ENCODE measurements at regions not wholly inside any gene's neighbourhood (a gene's known extent, or its start where the extent isn't known, plus 50 kb on each side); places are given as distances from the start of the nearest gene placed in this dataset.

DNA sequence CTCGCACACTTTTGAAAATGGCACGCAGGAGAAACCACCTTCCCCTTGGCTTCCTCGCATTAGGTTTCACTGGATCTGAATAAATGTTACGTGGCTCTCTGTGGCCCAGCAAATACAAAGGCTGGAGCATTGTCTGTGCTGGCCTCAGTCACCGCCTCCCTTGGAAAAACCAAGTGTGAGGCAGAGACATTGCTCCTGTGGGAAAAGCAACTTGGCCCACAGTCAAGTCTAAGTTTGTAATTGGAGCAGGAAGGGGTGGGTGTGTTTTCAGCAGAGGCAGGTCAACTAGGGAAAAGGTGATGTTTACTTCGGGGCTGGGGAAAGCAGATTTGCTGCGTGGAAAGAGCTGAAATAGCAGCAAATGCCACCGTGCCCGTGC is 101.6 kb downstream of the IRS2 start:
- no peaks in the 10 kb centered on the region for H3K36me3 Mint-ChIP-seq (ENCODE audit: low read depth)
- H3K9me3 Mint-ChIP-seq (ENCODE audit: low read depth): no peaks in the 10 kb centered on the region
- no peaks in the 10 kb centered on the region for H3K4me1 Mint-ChIP-seq
- intact Hi-C loops (cut with DNase I, micrococcal nuclease): no loop called here
- ATAC-seq: no peak
- H3K4me3 Mint-ChIP-seq: no peak overlapping the region
- ChIA-PET CTCF (interaction anchor here (0.6 kb wide), 1 partner anchor 207 kb away, joined by 3 read pairs; no protein-coding TSS in a partner anchor), POLR2A (no interaction called here)
- H3K27me3 Mint-ChIP-seq: peaks cover 10% of the 10 kb centered on the region
- no peak overlapping the region for H3K27ac Mint-ChIP-seq
- no peak for DNase-seq

DNA sequence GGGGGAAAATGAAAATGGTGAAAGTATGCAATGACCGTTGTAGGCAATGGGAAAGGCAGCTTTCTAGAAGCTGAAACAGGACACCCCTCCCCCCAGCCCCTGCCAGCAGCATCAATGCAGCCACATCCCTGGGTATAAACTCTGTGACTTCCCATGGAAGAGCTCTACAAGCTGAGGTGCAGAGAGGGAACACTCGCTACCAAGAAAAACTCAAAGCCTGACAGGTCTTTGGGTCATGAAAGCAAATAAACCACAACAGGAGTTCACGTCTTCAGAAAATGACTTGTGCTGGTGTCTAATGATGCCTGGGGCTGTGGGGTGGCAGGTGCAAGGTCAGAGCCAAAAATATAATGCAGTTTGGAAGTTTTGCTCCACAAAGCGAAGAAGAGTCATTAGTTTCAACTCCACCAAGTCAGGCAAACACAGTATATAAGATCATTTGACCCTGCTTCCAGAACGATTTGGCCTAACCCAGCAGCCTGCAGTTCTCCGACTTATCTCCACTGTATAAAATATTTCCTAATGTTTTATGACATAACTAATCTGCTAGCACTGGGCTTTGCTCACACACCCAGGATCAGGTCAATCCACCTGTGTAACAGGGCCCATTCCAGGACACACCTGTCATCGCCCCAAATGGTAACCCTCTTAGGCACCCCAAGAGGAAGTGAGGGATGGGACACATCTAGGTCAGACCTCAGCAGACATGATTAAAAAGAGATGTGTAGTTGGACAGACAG is 102.1 kb downstream of the IRS2 start:
- no peaks in the 10 kb centered on the region for H3K4me1 Mint-ChIP-seq
- DNase-seq: no peak
- peaks cover 10% of the 10 kb centered on the region for H3K27me3 Mint-ChIP-seq
- ChIA-PET CTCF (interaction anchor here (0.5 kb wide), 1 partner anchor 20 kb away, joined by 4 read pairs; no protein-coding TSS in a partner anchor), POLR2A (no interaction called here)
- H3K36me3 Mint-ChIP-seq (ENCODE audit: low read depth): no peaks in the 10 kb centered on the region
- no peaks in the 10 kb centered on the region for H3K9me3 Mint-ChIP-seq (ENCODE audit: low read depth)
- ATAC-seq: no peak
- intact Hi-C loops (cut with DNase I, micrococcal nuclease): no loop called here
- H3K4me3 Mint-ChIP-seq: no peak overlapping the region
- H3K27ac Mint-ChIP-seq: no peak overlapping the region

DNA sequence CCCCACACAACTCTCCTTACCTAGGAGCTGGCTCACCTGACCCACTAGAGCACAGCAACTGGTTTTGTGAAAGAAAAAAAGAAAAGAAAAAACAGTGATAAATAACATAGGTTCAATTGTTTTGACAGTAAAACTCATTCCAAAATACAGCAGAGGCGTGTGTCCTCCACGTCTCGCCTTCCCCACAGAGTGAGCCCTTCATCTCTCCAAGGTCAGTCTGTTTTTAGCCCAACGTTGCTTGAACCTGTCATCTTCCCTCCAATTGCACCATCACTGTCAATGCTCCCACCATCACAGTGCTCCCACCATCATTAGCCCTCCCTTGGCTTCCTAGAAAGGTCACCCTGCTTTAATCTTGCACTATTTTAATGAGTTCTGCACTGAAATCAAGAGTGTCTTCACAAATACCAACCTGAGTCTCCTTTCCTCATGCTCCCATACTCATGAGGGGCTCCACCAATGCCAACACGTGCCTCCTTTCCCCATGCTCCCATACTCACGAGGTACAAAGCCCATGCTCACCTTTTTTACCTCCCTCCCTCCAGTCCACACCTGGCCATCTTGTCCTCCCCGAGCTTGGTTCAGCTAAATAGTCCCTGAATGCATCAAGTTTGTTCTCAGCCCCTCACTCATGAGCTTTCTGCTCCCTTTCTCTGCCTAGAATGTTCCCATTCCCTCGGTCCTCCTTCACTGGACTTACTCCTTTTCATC is 103.7 kb downstream of the IRS2 start:
- Mint-ChIP-seq H3K4me3 (no peak overlapping the region), H3K36me3 (ENCODE audit: low read depth) (no peaks in the 10 kb centered on the region), H3K27me3 (peaks cover 14% of the 10 kb centered on the region), H3K9me3 (ENCODE audit: low read depth) (no peaks in the 10 kb centered on the region), H3K27ac (no peak overlapping the region), H3K4me1 (no peaks in the 10 kb centered on the region)
- ChIA-PET CTCF (no interaction called here), POLR2A (no interaction called here)
- no peak for ATAC-seq
- intact Hi-C loops (cut with DNase I, micrococcal nuclease): no loop called here
- no peak for DNase-seq

DNA sequence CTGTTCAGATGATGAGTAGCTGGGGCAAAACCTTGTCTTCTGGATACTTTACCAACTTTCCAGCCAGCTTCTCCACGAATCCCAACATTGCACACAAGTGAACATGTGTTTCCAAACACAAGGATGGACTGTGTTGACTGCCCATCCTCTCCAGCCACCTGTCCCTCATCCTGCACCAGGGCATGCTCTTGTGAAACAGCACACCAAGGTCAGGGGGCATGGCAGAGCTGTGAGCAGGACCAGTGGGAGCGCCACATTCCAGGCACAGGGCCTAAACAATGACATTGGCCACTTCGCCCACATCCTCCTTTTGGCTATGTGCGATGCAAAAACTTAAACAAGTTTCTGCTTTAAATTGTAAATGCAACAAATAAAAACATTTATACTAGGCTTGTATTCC is 105.5 kb downstream of the IRS2 start:
- no peak for ATAC-seq
- no peak overlapping the region for H3K4me3 Mint-ChIP-seq
- DNase-seq: no peak
- intact Hi-C loops (cut with DNase I, micrococcal nuclease): no loop called here
- no peaks in the 10 kb centered on the region for H3K4me1 Mint-ChIP-seq
- POLR2A ChIA-PET: no interaction called here
- H3K27ac Mint-ChIP-seq: no peak overlapping the region
- no peaks in the 10 kb centered on the region for H3K36me3 Mint-ChIP-seq (ENCODE audit: low read depth)
- CTCF ChIA-PET: interaction anchor here (0.7 kb wide), 1 partner anchor 8 kb away, joined by 3 read pairs; no protein-coding TSS in a partner anchor
- peaks cover 14% of the 10 kb centered on the region for H3K27me3 Mint-ChIP-seq
- no peaks in the 10 kb centered on the region for H3K9me3 Mint-ChIP-seq (ENCODE audit: low read depth)

DNA sequence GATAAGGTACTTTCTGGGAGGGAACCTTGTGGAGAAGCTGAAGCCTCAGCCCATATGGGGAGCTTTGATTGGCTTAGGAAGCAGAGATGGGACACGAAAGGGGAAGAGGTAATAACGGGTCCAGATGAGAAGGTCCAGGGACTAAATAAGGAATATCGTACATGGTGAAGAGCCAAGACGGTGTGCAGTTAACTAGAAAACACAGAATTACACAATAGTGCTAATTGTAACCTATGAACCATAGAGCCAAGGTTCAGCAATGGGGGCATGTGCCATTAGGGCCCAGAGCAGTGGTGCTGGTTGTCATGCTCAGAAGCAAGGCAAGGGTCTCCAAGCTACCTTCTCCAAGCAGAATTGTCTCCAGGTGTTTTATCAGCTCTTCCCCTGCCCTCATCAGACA is 106.1 kb downstream of the IRS2 start:
- POLR2A ChIA-PET: no interaction called here
- intact Hi-C loops (cut with DNase I, micrococcal nuclease): no loop called here
- DNase-seq (no peak), ATAC-seq (no peak)
- H3K27ac Mint-ChIP-seq: no peak overlapping the region
- no peaks in the 10 kb centered on the region for H3K4me1 Mint-ChIP-seq
- CTCF ChIA-PET: interaction anchor here (0.7 kb wide), 1 partner anchor 9 kb away, joined by 3 read pairs; no protein-coding TSS in a partner anchor
- H3K36me3 Mint-ChIP-seq (ENCODE audit: low read depth): no peaks in the 10 kb centered on the region
- peaks cover 14% of the 10 kb centered on the region for H3K27me3 Mint-ChIP-seq
- H3K9me3 Mint-ChIP-seq (ENCODE audit: low read depth): no peaks in the 10 kb centered on the region
- H3K4me3 Mint-ChIP-seq: no peak overlapping the region

DNA sequence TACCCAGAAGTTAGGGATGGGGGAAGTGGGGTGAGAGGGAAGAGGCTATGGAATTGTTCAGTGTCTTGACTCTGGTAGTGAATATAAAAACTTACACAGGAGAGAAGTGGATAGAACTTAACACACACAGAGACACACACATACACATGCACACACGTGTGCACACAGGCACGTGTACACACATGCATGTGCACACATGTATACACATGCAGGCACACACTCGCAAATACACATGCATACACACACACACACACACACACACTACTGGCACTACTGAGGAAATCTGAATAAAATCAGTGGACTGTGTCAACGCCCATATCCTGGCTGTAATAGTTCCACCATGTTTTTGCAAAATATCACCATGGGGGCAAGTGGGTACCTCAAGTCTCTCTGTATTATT is 107.9 kb downstream of the IRS2 start:
- H3K4me3 Mint-ChIP-seq: no peak overlapping the region
- ChIA-PET CTCF (no interaction called here), POLR2A (no interaction called here)
- DNase-seq (no peak), ATAC-seq (no peak)
- no peaks in the 10 kb centered on the region for H3K9me3 Mint-ChIP-seq (ENCODE audit: low read depth)
- H3K27ac Mint-ChIP-seq: no peak overlapping the region
- H3K36me3 Mint-ChIP-seq (ENCODE audit: low read depth): no peaks in the 10 kb centered on the region
- intact Hi-C loops (cut with DNase I, micrococcal nuclease): no loop called here
- no peaks in the 10 kb centered on the region for H3K4me1 Mint-ChIP-seq
- peaks cover 16% of the 10 kb centered on the region for H3K27me3 Mint-ChIP-seq

DNA sequence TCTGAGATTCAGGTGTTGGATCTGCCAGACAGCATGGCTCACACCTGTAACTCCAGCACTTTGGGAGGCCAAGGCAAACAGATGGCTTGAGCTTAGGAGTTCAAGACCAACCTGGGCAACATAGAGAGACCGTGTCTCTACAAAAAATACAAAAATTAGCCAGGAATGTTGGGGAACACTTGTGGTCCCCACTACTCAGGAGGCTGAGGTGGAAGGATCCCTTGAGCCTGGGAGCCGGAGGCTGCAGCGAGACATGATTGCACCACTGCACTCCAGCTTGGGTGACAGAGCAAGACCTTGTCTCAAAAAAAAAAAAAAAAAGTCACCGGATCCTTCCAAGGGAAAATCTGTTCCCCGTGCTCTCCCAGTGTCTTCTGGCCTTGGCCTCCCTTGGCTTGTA is 109.2 kb downstream of the IRS2 start:
- Mint-ChIP-seq H3K27me3 (peaks cover 10% of the 10 kb centered on the region), H3K4me1 (no peaks in the 10 kb centered on the region), H3K9me3 (ENCODE audit: low read depth) (no peaks in the 10 kb centered on the region), H3K4me3 (no peak overlapping the region), H3K27ac (no peak overlapping the region), H3K36me3 (ENCODE audit: low read depth) (no peaks in the 10 kb centered on the region)
- DNase-seq (no peak), ATAC-seq (no peak)
- POLR2A ChIA-PET: no interaction called here
- CTCF ChIA-PET: no interaction called here
- intact Hi-C loops (cut with DNase I, micrococcal nuclease): no loop called here

DNA sequence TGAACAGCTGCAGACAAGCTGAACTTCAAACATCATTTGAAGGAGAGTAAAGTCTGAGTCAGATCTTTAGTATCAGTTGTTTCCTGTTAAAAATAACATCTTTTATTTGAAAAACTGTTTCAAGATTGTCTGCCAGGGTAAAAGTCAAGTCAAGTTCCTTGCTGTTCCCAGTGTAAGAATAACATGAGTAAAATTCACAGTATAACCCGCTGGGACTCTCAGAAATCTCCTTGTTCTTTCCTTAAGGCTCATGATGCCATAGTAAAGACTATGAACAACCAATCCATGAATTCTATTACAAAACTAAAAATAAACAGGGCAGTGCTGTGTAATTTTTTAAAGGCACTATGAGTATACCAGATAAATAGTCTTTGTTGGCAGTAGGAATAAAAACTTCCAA is 112.9 kb downstream of the IRS2 start:
- POLR2A ChIA-PET: no interaction called here
- no peaks in the 10 kb centered on the region for H3K9me3 Mint-ChIP-seq (ENCODE audit: low read depth)
- no peak for ATAC-seq

DNA sequence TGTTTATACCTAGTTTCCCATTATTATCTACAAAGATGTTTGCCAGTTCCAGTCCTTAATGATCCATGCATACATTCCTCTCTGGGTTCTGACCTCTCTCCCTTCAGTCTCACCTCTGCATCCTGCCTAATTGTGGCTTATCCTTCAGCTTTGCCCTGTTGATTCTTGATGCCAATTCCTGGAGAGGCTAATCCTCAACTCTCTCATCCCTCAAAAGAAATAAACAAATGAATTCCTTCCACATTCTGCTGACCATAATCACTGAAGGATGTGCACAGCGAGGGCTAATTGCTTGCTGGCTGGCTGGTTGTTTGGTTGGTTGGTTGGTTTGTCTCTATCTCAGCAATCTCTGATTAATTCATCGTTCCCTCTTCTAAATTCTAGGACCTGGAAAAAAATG is 113.8 kb downstream of the IRS2 start:
- Mint-ChIP-seq H3K27me3 (peaks cover 2% of the 10 kb centered on the region), H3K9me3 (ENCODE audit: low read depth) (no peaks in the 10 kb centered on the region)

More for the DNA sequence above, 112.9 kb downstream of the IRS2 start:
- intact Hi-C loops (cut with DNase I, micrococcal nuclease): no loop called here
- Mint-ChIP-seq H3K4me3 (no peak overlapping the region), H3K27me3 (peaks cover 6% of the 10 kb centered on the region), H3K27ac (no peak overlapping the region), H3K36me3 (ENCODE audit: low read depth) (no peaks in the 10 kb centered on the region), H3K4me1 (no peaks in the 10 kb centered on the region)
- DNase-seq: no peak
- CTCF ChIA-PET: interaction anchor here (0.6 kb wide), 1 partner anchor 274 kb away, joined by 3 read pairs; no protein-coding TSS in a partner anchor

DNA sequence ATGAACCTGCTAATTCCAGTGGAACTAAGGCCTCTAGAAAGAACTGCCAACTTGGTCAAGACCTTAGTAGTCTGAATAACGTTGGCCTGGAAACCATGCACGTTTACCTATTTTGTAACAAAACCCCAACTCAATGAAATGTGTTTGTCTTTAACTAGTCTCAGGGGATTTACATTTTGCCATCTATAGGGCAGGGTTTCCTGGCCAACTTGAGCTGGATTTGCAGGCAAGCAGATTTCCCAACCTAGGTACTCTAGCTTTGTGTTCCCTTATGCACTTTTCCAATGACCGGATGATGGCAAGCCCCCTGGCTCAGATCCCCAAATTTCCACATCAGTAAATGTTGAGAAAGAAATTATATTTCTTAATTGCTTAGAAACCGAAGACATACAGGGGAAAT is 114.5 kb downstream of the IRS2 start:
- POLR2A ChIA-PET: no interaction called here
- Mint-ChIP-seq H3K27ac (no peak overlapping the region), H3K4me1 (no peaks in the 10 kb centered on the region), H3K4me3 (no peak overlapping the region), H3K27me3 (peaks cover 2% of the 10 kb centered on the region), H3K36me3 (ENCODE audit: low read depth) (no peaks in the 10 kb centered on the region), H3K9me3 (ENCODE audit: low read depth) (no peaks in the 10 kb centered on the region)
- CTCF ChIA-PET: no interaction called here
- intact Hi-C loops (cut with DNase I, micrococcal nuclease): no loop called here
- DNase-seq (no peak), ATAC-seq (no peak)

More for the DNA sequence above, 113.8 kb downstream of the IRS2 start:
- no peaks in the 10 kb centered on the region for H3K4me1 Mint-ChIP-seq
- no peaks in the 10 kb centered on the region for H3K36me3 Mint-ChIP-seq (ENCODE audit: low read depth)
- no peak for ATAC-seq
- ChIA-PET CTCF (no interaction called here), POLR2A (no interaction called here)
- H3K4me3 Mint-ChIP-seq: no peak overlapping the region
- intact Hi-C loops (cut with DNase I, micrococcal nuclease): no loop called here
- no peak overlapping the region for H3K27ac Mint-ChIP-seq
- no peak for DNase-seq

DNA sequence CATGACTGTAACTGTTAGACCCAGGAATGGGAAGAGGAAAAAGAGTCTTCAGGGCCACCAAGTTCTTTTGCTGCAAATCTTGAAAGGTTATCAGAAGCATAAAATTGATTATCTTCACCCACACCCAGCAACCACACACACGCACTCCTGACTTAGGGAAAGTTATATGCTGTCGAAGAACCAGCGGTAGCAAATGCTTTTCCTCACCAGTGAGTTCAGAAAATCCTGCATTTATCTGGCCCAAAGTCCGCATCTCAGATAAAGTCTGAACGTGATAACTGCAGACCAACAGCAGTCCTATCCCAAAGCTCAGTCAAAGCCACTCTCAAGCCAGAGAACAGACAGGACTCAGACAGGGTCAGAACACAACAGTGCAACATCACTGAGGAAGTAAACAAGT is 115.6 kb downstream of the IRS2 start:
- intact Hi-C loops (cut with DNase I, micrococcal nuclease): no loop called here
- Mint-ChIP-seq H3K27ac (no peak overlapping the region), H3K9me3 (ENCODE audit: low read depth) (no peaks in the 10 kb centered on the region), H3K4me3 (no peak overlapping the region), H3K36me3 (ENCODE audit: low read depth) (no peaks in the 10 kb centered on the region), H3K27me3 (peaks cover 2% of the 10 kb centered on the region), H3K4me1 (no peaks in the 10 kb centered on the region)
- ATAC-seq (no peak), DNase-seq (no peak)
- ChIA-PET POLR2A (no interaction called here), CTCF (no interaction called here)

DNA sequence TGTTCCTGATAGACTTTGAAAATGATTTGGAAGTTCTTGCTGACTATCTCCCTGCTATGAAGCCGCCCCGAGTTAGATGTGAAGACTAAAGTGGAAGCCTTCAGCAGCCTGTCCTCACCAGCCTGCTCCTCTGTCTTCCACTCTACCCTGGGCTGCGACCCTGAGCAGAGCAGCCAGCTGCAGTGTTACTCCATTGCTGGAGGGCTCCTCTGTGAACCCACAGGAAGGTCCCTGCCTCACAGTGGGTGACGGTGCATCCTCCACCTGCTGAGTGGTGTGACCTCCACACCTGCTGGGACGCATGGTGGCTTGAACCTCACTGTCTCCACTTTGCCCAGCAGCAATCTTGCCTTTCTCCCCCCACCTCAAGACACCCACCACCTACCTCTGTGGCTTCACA is 116.4 kb downstream of the IRS2 start:
- Mint-ChIP-seq H3K27me3 (no peaks in the 10 kb centered on the region), H3K27ac (no peak overlapping the region), H3K4me3 (no peak overlapping the region), H3K36me3 (ENCODE audit: low read depth) (no peaks in the 10 kb centered on the region), H3K9me3 (ENCODE audit: low read depth) (no peaks in the 10 kb centered on the region), H3K4me1 (no peaks in the 10 kb centered on the region)
- DNase-seq (no peak), ATAC-seq (no peak)
- ChIA-PET CTCF (no interaction called here), POLR2A (no interaction called here)
- intact Hi-C loops (cut with DNase I, micrococcal nuclease): no loop called here

Measured in activated CD4-positive, alpha-beta T cell treated with anti-CD3 and anti-CD28 coated beads for 36 hours (primary cell).